PFSK-1 (cell line): ENCODE measurements at regions not wholly inside any gene's neighbourhood (a gene's known extent, or its start where the extent isn't known, plus 50 kb on each side); places are given as distances from the start of the nearest gene placed in this dataset.

Source experiments
- FOXP2 ChIP-seq: optimal IDR thresholded peaks from 2 replicates; pipeline ENCODE3; 2011; ENCODE audit warnings: borderline replicate concordance, control low read depth, inconsistent platforms; ENCODE audit not compliant: insufficient read depth; ENCODE audit errors: extremely low read length, extremely low read depth
- POLR2AphosphoS5 ChIP-seq: IDR thresholded peaks from 2 replicates; pipeline ENCODE4 v1.6.1; 2012; ENCODE audit warnings: low read depth, mild to moderate bottlenecking, control low read depth, low read length, moderate library complexity
- SIN3A ChIP-seq: IDR thresholded peaks from 2 replicates; pipeline ENCODE4 v1.6.1; 2012; ENCODE audit warnings: mild to moderate bottlenecking, low read length, moderate library complexity, borderline replicate concordance; ENCODE audit not compliant: insufficient read depth
- TAF1 ChIP-seq: IDR thresholded peaks from 2 replicates; pipeline ENCODE4 v1.6.1; 2012; ENCODE audit warnings: low read length, control low read depth, borderline replicate concordance; ENCODE audit not compliant: insufficient read depth
- TF ChIP-seq, protein P1 (sequence below), 2 experiments: IDR thresholded peaks; 2 replicates each; pipeline versions ENCODE4 v1.6.1 to v1.8.0; 2011 to 2012; ENCODE audit warnings: low read depth in 2 of 2, low read length in 2 of 2, control low read depth in 1 of 2, inconsistent platforms in 1 of 2, mild to moderate bottlenecking in 1 of 2, moderate library complexity in 1 of 2; ENCODE audit not compliant: insufficient read depth in 1 of 2

DNA sequence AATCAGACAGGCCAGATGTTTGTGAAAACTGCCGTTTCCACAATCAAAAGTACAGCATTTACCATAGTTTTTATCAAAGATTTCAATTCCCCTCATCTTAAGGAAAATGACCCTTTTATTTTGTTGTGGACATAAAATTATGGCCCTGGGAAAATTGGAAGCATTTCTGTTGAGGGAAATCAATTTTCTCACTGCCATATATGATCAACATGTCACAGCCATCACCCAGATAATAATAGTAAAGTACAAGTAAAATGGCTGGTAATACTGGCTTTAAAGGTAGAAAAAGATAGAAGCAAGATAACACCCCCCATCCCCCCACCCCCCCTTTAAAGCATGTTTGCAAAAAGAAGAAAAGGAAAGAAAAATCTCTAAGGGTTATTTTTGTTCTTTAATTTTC is 311.7 kb downstream of the WDR72 start:
- TF ChIP-seq POLR2AphosphoS5 (no peak), FOXP2 (no peak), TAF1 (no peak)

DNA sequence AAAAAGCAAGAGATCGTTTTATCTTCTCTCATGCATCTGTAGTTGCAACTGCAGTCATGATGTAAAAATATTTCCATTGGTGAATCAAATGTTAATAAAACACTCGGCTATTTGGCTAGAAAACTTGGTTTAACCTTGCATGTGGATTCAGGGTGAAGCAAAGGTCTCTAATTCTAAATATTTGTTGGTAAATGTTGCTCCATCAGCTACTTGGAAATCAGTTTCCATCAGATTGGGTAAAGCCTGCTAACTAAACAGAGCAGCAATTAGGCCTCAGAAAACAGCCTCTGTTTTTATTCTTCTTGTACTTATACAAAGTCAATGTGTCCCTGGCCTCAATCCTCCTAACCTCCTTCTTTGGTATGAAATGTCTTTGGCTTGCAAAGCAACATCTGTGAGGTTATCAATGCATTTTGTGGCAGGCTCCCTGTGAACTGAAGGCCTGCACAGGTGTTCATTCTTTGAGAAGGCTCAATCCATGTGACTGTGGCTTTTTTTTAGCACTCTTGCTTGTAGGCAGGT is 312.3 kb downstream of the WDR72 start:
- TF ChIP-seq SIN3A: no peak
- no peak for TF ChIP-seq FOXP2
- TF ChIP-seq TAF1: no peak
- TF ChIP-seq, protein P1, sequence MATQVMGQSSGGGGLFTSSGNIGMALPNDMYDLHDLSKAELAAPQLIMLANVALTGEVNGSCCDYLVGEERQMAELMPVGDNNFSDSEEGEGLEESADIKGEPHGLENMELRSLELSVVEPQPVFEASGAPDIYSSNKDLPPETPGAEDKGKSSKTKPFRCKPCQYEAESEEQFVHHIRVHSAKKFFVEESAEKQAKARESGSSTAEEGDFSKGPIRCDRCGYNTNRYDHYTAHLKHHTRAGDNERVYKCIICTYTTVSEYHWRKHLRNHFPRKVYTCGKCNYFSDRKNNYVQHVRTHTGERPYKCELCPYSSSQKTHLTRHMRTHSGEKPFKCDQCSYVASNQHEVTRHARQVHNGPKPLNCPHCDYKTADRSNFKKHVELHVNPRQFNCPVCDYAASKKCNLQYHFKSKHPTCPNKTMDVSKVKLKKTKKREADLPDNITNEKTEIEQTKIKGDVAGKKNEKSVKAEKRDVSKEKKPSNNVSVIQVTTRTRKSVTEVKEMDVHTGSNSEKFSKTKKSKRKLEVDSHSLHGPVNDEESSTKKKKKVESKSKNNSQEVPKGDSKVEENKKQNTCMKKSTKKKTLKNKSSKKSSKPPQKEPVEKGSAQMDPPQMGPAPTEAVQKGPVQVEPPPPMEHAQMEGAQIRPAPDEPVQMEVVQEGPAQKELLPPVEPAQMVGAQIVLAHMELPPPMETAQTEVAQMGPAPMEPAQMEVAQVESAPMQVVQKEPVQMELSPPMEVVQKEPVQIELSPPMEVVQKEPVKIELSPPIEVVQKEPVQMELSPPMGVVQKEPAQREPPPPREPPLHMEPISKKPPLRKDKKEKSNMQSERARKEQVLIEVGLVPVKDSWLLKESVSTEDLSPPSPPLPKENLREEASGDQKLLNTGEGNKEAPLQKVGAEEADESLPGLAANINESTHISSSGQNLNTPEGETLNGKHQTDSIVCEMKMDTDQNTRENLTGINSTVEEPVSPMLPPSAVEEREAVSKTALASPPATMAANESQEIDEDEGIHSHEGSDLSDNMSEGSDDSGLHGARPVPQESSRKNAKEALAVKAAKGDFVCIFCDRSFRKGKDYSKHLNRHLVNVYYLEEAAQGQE (IDR thresholded peaks at IDR 0.05; ENCODE audit: insufficient read depth in 1 of 2, low read depth in 2 of 2, low read length in 2 of 2): no peak
- TF ChIP-seq POLR2AphosphoS5: no peak

DNA sequence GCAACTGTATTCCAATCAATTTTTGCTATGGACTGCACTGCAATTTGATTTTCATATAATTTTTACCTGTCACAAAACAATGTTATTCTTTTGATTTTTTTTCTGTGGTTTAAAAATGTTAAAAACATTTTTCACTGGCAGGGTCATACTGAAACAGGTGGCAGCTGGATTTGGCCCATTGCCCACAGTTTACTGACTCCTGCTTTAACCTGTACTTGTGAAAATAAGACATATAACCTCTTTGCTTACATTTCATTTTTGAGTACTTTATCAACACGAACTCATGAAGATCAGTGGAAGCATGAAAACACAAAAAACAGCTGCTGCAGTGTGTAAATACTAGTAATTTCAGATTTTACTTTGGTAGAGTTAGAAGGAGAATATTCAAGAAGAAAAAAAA is 313.1 kb downstream of the WDR72 start:
- TF ChIP-seq POLR2AphosphoS5: no peak

DNA sequence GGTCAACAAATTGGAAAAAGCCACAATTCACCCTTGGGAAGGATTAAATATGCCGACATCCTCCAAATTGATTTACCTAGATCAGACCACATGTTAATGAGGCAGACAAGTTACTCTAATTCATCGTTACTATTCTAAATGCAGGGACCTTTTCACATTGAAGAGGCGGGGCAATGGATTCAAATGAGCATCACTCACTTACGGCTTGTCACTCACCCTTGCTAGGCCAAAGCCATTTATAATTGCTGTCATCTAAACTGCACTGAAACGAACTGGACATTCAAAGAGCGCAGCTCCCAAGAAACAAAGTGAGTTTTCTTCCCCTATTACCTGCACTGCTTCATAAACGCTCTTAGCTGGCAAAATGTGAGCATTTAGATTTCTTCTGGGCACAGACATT is 313.9 kb downstream of the WDR72 start:
- TF ChIP-seq FOXP2 (no peak), TAF1 (no peak), POLR2AphosphoS5 (no peak), SIN3A (no peak)
- TF ChIP-seq, protein P1 (IDR thresholded peaks at IDR 0.05; ENCODE audit: insufficient read depth in 1 of 2, low read depth in 2 of 2, low read length in 2 of 2): no peak

DNA sequence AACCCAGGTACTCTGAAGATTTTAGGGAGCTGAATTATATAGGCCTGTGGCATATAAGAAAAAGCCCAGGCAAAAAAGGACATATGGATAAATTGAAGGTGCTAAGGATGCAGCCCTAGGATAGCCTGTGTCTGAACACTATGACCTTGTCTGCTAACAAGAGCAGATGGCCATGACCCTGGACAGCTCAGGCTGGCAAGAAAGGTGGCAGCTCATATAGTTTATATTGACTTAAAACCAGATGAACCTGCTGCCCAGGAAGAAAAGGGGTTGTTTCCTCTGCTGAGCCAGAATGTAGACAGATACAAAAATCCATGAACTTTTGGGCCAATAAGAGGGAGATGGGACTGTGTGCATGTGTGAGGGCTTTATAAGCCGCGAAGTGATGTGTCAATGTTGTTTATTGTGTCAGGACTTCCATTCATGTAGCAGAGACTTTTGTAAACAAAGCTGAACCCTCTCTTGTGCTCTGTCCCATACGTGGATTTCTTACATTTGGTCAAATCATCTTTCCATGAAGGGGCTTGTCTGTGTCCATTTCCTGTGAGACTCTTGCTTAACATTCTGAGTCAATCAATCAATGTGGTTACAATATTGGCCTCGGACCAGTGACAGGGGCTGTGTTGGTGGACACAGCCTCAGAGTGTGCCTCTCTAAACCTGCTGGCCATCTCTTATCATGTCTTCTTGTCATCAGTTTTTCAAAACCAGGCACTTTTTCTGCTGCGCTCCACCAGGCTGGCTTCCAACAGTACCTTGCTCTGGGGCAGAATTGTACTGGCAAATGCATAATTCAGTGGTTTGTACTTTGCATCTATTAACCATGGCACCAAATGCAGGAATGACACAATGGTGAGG is 321.2 kb downstream of the WDR72 start:
- TF ChIP-seq, protein P1 (IDR thresholded peaks at IDR 0.05; ENCODE audit: insufficient read depth in 1 of 2, low read depth in 2 of 2, low read length in 2 of 2): no peak
- TF ChIP-seq FOXP2 (no peak), SIN3A (no peak), TAF1 (no peak), POLR2AphosphoS5 (no peak)

DNA sequence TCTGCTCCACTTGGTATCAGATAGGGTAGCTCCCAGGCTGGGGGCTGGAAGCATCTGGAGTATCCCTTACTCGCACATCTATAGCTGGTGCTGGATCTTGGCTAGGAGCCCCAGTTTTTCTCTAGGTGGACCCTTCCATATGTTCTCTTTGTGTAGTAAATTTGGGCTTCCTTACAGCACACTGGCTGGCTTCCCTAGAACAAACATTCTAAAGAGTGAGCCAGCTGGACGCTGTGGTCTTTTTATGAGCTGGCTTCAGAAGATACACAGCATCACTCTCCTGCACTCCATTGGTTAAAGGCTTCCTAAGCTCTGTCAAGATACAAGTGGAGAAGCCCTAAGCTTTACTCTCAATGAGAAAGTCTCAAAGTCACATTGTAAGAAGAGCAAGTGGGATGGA is 322.1 kb downstream of the WDR72 start:
- TF ChIP-seq, protein P1 (IDR thresholded peaks at IDR 0.05; ENCODE audit: insufficient read depth in 1 of 2, low read depth in 2 of 2, low read length in 2 of 2): no peak
- no peak for TF ChIP-seq POLR2AphosphoS5
- TF ChIP-seq FOXP2: no peak
- no peak for TF ChIP-seq TAF1
- TF ChIP-seq SIN3A: no peak
